HT1080 (cell line): ENCODE measurements at regions not wholly inside any gene's neighbourhood (a gene's known extent, or its start where the extent isn't known, plus 50 kb on each side); places are given as distances from the start of the nearest gene placed in this dataset.
"Not testable (repeated sequence)": the region's sequence is repeated elsewhere in the genome, so short reads cannot be mapped to it uniquely, and the experiment has no call there.

Source experiments
- DNase-seq: peaks from one replicate; pipeline ENCODE4 v3.0.0-alpha.2; 2015; ENCODE audit warnings: low read depth

DNA sequence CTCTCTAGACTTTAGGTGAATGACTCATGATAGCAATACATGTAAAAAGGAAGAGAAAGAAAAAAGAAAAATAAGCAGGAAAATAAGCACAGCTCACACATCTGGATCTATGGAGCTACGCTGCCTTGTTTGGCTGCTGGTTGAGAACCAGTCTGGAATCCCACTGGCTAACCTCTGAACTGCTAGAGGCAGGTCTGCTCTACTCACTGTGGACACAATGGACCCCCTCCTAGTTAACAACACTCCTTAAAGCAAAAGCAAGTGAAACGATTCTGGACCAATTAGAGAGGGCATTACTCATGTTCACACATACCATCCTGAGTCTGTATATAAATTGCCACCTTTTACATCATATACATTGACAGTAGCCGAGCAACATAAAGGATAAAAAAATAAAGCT lies 383.2 kb upstream of the FLRT2 start:
- DNase-seq = no peak

GRCh38 chr14:85150166-85150565 lies 379.8 kb upstream of the FLRT2 start:
- no peak for DNase-seq

GRCh38 chr14:85154714-85155113 lies 375.2 kb upstream of the FLRT2 start:
- no peak for DNase-seq

DNA sequence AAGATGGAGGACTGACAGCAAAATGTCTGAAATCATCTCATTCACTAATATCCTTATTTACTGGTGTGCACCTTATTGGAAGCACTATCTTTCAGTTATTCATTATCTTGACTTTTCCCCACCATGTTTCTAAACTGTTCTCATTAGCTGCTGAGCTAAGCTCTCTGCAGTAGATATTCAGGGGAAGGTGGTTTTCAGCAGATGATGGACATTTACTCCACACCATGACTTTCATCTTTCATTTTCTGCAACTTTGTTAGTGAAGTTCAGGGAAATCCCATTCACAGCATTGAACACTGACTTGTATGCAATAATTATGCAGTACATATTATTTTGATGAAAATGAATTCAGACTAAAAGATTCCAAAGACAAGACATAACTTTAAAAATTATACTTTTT lies 373.6 kb upstream of the FLRT2 start:
- DNase-seq = no peak

GRCh38 chr14:85159726-85160125 lies 370.2 kb upstream of the FLRT2 start:
- no peak for DNase-seq

GRCh38 chr14:85165094-85165493 lies 364.9 kb upstream of the FLRT2 start:
- DNase-seq = no peak

DNA sequence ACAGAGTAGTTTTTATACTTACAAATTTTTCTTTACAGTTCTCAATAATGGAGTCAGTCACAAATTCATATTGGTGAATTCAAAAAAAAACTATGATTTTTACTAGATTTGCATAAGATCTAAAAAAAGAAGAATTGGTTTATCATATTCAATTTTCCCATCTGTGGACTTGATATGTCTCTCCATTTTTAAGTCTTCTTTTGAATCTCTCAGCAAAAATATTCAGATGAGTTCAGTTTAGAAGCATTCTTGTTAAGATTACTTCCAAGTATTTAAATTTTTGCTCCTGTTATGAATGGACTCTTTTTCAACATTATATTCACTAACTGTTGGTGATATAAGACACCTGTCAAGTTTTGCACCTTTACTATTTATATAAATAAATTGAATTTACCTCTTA lies 360.6 kb upstream of the FLRT2 start:
- no peak for DNase-seq

DNA sequence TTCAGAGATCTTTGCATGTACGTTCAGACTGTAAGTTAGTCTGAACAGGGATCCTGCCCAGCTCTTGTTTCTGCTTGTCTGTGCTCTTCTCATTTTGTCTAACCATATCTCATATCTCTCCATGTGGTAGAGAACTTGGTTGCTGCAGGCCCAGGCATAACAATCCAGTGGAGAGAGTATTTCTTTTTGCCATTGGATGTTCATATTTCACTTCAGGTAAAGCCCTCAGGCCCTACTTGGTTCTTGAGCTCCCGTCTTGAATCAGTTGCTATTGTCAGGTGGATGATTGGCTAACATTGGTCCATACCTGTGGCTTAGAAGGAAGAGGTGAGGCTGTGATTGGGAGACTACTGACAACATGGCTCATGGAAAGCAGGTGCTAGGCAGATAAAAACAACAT lies 357.7 kb upstream of the FLRT2 start:
- no peak for DNase-seq

GRCh38 chr14:85172889-85173477 lies 357.0 kb upstream of the FLRT2 start:
- DNase-seq = no peak

DNA sequence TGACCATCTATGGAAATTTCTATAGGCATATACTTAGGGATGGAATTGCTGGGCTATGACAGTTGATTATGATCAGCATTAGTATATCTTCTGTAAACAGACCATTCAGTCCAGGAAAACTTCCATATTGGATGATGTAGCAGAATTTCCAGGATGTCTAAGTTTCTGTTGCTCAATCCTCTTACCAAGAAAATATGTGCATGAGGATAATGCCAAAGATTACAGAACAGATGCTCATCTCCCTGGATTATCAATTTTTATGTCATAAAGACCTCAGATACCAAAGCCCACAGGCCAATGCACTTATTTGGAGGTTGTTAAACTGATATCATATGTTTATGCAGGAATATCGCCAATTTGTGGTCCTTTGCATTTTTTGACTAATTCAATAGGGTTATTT lies 354.4 kb upstream of the FLRT2 start:
- DNase-seq = no peak

- DNase-seq = no peak
These were observed 351.1 kb upstream of the FLRT2 start for GRCh38 chr14:85178864-85179263.

- no peak for DNase-seq
These were observed 349.1 kb upstream of the FLRT2 start for GRCh38 chr14:85180876-85181275.

DNA sequence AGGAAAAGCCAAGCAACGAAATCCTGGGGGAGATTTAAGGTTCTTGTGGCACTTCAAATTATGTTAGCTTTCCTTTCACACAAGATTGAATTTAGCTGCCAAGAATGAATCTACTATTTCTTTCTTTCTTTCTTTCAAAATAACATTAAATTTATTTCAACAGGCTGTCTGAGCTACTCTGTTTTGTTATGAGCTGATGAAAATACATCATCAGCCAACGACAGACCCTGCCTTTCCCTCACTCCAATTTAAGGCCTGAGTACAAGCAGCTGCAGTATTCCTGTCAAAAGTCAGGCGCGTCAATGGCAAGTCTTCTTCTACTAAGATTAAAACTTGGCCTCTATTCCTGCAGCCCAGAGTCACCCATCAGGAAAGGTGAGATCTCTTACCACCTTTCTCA lies 347.7 kb upstream of the FLRT2 start:
- DNase-seq = no peak

DNA sequence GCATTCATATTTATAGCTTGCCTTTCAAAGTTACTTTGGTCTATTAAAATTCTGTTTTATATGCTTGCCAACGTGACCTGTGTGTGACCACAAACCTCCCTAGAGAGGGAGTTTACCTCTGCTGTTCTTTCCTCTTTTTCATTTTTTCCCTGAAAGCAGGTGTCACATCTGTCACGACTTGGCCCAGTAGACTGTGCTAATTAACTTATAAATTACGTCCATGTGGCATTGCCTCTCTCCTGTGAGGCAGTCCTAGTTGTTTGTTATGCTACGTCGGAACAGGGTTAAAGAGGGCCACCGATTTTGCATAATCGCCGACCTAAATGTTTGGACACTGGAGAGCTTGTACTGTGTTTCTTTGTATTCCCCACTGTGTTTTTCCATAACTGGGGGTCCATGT lies 343.9 kb upstream of the FLRT2 start:
- no peak for DNase-seq

GRCh38 chr14:85187521-85187920 lies 342.4 kb upstream of the FLRT2 start:
- peak; percentile 35 for DNase-seq

- no peak for DNase-seq
These were observed 341.1 kb upstream of the FLRT2 start for GRCh38 chr14:85188836-85189235.

DNA sequence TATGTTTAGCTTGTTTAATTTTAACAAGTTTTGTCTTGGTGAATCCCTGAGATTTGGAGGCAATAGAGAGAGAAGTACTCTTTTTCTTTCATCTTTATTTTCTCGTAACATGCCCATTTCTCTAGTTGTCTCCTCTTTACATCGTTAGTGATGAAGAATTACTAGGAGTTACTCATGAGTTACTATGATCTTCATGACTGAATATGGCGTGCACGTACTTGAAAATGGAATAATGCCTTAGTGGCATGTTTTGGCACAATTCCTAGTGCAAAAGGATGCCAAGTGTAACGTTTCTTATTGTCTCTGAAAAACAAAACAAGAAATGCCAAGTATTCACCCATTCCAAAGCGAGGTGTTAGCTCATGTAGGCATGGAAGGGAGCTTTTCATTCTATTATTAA lies 340.7 kb upstream of the FLRT2 start:
- DNase-seq = not testable (repeated sequence)

GRCh38 chr14:85190251-85190650 lies 339.7 kb upstream of the FLRT2 start:
- no peak for DNase-seq

- DNase-seq = no peak
These were observed 338.0 kb upstream of the FLRT2 start for GRCh38 chr14:85191986-85192385.

DNA sequence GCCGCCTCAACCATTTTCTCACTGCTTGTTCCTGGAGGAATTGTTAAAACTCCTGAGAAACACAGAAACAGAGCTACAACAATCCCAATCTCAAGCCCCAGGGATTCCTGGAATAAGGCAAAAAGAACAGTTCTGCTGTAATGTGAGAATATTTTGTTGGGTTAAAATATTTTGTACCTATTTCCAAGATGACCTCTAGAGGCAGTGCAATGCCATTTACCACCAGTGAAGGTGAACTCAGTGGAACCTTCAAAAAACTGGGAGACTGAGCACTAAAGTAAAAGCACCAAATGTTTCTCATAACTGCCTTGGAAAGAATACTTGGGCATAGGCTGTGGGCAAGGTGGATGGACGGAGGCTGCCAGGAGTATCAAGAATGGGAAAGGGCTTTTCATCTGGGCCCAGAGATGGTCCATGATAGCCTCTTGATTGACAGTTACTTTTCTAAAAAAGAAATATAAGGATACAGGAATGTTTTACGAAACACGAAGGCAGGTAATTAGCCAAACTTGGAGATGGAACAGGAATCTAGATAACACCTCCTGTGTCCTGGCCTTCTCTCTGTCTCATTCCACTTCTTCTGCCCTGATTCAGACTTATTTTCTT lies 334.0 kb upstream of the FLRT2 start:
- DNase-seq = peak; percentile 11

GRCh38 chr14:85198001-85198400 lies 331.9 kb upstream of the FLRT2 start:
- DNase-seq = no peak

DNA sequence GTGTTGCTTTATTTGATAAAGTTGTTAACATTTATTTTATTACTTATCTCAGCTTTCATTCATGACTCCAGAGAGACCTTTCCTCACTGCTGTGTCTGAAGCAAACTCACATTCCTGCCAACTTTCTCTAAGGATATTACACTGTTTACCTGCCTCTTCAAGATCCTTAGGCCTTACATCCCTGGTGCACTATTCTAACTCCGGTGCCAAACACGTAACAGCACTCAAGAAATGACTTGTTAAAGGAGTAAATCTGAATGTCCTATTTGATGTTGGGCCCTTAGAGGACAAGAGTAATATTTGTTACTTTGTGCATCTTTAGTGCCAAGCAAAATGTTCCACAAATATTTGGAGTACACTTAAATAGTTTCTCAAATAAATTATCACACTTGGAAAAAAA lies 324.1 kb upstream of the FLRT2 start:
- DNase-seq = no peak

DNA sequence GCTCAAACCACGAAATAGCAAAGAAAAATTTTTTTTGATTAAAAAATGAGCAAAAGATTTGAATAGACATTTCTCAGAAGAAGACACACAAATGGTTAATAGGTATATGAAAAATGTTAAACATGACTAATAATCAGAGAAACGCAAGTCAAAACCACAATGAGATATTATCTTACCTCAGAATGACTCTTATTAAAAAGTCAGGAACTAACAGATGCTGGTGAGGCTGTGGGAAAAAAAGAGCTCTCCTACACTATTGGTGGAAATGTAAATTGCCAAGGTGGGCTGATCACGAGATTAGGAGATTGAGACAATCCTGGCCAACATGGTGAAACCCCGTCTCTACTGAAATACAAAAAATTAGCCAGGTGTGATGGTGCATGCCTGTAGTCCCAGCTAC lies 315.5 kb upstream of the FLRT2 start:
- peak; percentile 64 for DNase-seq

DNA sequence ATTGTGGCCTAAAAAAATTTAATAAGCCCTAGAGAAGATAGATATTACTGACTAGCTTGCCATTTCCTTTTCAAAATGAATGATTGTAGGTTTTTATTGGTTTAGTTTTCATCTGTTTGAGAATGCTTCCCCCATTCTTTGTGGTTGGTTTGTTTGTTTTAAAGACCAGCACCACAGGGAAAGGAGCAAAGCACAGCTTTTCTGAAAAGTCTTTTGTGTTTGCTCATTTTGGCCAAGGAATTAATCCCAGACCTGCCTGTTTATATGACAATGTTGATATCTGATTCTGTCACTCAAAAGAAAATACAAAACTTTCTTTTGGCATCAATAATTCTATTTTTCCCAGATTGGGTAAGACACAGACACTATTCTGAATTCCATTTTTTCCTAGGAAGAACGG lies 312.5 kb upstream of the FLRT2 start:
- no peak for DNase-seq
